GM21576 (cell line): ENCODE measurements at regions not wholly inside any gene's neighbourhood (a gene's known extent, or its start where the extent isn't known, plus 50 kb on each side); places are given as distances from the start of the nearest gene placed in this dataset.
"Not testable (repeated sequence)": the region's sequence is repeated elsewhere in the genome, so short reads cannot be mapped to it uniquely, and the experiment has no call there.

Source experiments
- ATAC-seq: cut with Tn5 transposase; IDR thresholded peaks from one replicate; pipeline ENCODE4 v1.9.1; 2021; ENCODE audit warnings: mild to moderate bottlenecking, moderate library complexity; ENCODE audit not compliant: unreplicated experiment

DNA sequence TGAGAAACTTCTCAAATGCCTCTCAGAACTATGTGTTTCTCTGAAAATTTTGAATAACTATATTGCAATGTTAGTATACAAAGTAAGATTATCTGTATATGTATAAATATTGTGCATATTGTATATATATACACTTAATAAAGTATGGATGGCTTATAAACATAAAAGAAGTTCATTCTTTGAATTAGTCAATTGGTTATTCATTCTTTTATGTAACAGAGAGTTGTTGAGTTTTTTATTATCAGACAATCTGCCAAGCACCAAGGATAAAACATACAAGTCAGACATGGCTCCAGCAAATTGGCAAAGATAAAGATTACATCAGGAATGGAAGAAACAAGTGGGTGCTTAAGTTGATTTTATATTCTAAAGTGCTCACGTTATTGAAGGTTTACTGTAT is 289.1 kb upstream of the EYS start:
- ATAC-seq: no peak

GRCh38 chr6:65989676-65990075 is 282.6 kb upstream of the EYS start:
- ATAC-seq: no peak

DNA sequence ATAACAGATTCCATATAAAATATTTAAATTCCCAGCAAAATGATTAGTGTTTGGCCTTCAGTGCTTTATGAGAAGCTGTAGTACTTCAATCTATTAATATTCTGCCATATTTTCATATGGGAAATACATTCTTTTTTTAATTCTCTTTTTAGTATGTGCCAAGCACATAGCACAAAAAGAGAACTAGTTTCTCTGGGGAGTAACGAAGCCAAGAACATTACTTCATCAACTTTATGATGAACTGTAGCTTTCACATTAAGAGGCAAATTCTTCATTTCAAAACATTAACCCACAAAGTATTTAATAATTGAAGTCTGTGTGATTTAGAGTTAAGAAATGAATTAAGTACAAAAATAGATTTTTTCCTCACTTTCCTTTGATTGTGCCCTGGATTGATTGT is 281.0 kb upstream of the EYS start:
- no peak for ATAC-seq

DNA sequence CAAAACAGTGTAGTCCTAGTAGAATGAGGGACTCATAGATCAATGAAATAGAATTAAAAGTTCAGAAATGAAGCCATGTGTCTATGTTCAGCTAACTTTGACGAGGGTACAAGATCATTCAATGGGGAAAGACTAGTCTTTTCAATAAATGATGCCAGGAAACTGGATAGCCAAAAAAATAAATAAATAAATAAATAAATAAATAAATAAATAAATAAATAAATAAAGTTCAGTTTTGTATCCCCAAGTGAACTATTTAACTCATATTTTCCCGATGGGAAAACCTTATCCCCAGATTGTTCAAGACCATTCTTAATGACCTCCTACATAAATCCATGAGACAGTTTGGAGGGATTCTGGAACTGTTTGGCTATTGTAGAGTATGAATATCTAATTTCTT is 277.1 kb upstream of the EYS start:
- no peak for ATAC-seq

DNA sequence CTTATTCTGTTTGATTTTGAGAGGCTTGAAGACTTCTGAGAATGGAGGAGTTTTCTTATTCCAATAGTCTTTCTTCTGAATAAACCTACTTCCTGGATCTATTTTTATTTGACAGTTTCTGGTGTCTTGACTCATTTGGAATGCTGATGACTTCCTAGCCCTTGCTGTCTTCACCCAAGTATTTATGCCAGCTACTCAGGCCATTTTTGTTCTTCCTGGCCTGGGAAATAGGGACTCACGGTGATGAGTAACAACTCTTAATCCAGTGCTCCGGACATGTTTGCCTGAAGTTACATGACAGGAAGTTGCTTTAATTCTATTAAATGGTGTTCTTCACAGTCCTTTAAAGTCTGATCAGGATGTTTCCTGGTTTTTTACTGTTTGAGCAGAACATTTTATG is 272.1 kb upstream of the EYS start:
- ATAC-seq: no peak

DNA sequence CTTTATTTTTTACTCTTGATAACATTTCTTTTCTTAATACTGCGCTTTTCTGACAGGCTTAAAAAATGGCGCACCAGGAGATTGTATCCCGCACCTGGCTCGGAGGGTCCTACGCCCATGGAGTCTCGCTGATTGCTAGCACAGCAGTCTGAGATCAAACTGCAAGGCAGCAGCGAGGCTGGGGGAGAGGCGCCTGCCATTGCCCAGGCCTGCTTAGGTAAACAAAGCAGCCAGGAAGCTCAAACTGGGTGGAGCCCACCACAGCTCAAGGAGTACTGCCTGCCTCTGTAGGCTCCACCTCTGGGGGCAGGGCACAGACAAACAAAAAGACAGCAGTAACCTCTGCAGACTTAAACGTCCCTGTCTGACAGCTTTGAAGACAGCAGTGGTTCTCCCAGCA is 264.2 kb upstream of the EYS start:
- not testable (repeated sequence) for ATAC-seq

DNA sequence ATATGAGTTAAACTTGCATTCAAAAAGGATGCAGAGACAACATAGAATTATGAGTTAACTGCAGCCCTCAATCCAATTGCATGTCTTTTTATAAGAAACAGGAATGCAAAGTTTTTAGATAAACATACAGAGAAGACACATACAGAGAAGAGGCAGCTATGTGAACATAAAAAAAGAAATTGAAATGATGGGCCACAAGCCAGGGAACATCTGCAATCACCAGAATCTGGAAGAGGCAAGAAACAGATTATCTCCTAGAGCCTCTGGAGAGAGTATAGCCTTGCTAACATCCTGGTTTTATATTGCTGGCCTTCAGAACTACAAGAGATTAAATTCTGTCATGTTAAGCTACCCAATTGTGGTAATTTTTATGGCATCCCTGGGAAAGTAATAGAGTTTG is 257.2 kb upstream of the EYS start:
- ATAC-seq: no peak

- ATAC-seq: no peak
These were observed 248.0 kb upstream of the EYS start for GRCh38 chr6:65955034-65955433.

- ATAC-seq: no peak
These were observed 241.0 kb upstream of the EYS start for GRCh38 chr6:65948062-65948461.

DNA sequence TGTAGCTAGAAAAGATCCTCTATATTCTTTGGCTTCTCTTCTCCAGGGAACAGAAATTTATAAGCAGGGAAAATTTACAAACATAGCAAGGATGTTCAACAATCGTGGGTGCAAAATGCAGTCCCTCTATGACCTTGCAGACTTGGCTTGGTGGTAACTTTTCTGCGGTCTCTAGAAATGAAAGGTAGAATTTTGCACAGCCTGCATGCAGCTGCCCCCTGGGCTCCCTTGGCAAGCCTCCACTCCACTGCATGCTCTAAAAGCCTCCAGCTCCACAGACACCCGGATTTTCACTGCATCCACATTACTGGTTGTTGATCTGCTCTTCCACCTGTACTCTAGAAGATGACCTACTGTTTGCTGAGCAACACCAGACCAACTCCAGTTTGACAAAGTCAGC is 236.5 kb upstream of the EYS start:
- no peak for ATAC-seq

DNA sequence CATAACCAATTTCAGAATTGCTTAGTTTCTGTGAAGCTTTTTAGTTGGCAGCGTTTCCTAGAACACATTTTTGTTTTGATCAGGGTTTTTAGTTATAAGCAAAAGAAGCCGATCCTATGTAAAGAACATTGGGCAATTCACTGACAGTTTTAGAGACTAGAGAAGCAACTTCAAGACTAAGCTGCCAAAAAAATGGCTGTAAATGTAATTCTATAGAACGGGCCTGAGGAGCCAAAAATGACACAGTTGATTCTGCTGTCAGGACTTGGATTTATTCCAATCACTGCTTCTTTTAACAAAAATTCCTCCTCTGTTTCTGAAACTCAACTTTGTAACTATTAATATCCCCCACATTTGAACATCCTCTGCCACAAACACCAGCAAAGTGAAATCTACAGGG is 236.0 kb upstream of the EYS start:
- no peak for ATAC-seq

- ATAC-seq: no peak
These were observed 231.0 kb upstream of the EYS start for GRCh38 chr6:65938000-65938399.

DNA sequence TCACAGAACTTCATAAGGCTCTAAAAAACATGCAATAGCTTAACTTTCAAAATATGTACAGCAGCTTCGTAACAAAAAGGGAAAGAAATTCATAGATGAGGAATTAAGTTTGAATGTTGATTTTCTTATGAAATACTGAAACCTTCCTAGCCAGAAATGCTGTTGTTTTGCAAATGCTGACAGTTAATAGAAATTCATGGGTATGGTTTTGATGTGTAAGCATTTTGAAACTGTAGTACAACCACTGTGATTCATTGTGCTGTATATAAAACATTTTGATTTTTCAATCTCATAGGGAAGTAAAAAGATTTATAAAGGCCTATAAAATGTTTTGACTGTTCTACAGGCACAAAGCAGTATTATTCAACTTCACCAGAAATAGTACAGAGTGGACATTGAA is 228.4 kb upstream of the EYS start:
- no peak for ATAC-seq

DNA sequence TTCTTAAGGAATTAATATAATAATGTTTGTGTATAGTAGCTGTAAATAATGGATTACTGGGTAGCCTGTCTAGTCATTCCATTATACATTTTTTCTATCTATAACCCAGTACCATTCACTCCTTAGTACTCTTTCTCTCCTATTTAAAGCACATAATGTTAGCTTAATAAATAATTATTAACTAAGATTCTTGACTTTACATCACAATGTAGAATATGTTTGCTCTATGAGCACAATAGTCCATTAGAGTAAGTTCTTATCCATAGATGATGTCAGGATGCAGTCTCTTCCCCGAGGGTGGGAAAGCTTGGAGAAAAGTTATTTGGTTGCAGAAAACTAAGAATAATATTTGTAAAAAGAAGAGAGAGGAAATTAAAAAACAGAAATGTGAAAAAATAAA is 226.4 kb upstream of the EYS start:
- no peak for ATAC-seq

DNA sequence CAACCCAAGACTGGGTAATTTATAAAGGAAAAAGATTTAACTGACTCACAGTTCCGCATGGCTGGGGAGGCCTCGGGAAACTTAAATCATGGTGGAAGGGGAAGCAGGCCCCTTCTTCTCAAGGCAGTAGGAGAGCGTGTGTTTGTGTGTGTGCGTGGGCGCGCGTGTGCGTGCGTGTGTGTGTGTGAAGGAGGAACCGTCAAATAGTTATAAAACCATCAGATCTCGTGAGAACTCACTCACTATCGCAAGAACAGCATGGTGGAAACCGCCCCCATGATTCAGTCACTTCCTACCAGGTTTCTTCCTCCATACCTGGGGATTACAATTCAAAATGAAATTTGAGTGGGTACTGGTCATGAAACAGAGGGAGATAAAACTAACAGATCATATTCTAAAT is 220.1 kb upstream of the EYS start:
- no peak for ATAC-seq

- ATAC-seq: no peak
These were observed 217.4 kb upstream of the EYS start for GRCh38 chr6:65924411-65924810.

DNA sequence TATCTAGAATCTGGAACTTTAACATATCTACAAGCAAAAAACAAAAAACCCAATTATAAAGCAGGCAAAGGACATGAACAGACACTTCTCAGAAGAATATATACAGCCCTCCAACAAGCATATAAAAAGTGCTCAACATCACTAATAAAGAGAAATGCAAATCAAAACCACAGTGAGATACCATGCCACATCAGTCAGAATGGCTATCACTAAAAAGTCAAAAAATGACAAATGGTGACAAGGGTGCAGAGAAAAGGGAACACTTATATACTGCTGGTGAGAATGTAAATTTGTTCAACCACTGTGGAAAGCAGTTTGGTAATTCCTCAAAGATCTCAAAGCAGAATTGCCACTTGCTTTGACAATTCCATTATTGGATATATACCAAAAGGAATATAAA is 215.0 kb upstream of the EYS start:
- no peak for ATAC-seq

- no peak for ATAC-seq
These were observed 201.0 kb upstream of the EYS start for GRCh38 chr6:65908065-65908464.

- no peak for ATAC-seq
These were observed 197.0 kb upstream of the EYS start for GRCh38 chr6:65903992-65904391.

- no peak for ATAC-seq
These were observed 193.9 kb upstream of the EYS start for GRCh38 chr6:65900928-65901327.

GRCh38 chr6:65896140-65896539 is 189.1 kb upstream of the EYS start:
- ATAC-seq: no peak

DNA sequence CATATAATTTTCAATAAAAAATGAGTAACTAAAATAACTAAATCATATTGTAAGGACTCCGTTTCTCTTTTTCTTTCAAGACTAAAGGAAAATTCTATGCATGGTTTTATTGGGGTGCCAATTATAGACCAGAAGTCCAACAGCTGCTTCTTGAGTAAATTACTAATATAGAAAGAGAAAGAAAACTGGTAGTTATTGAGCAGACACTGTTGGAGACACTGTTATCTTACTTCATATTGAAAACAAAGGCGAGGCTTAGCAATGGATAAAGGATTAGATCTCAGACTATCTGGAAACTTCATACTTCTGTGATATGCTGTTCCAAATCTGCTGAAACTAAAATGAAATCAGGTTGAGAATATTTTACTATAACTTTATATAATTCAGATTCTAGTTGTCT is 169.6 kb upstream of the EYS start:
- ATAC-seq: no peak

DNA sequence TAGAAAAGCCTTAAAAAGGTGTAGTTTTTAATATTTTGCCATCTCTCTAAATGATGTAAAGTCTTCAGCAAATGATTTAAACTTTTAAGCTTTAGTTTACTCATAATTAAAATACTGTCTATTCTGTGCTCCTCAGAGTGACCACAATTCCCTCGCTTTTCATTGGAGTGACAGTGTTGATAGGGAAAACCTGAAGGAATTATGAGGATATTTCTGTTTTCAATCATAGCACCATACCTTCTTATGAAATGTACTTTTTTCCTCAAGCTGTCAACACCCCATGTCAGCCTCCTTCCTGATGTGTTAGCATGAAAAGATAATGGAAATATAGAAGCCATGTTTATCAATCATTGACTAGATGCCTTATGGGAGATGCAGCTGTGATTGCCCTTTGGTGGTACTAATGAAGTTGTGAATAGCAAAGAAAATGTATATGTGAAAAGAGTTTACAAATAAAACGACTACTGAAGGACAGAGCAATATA is 145.4 kb upstream of the EYS start:
- no peak for ATAC-seq

- no peak for ATAC-seq
These were observed 123.1 kb upstream of the EYS start for GRCh38 chr6:65830151-65830550.
